HG02610 (cell line): ENCODE measurements at regions not wholly inside any gene's neighbourhood (a gene's known extent, or its start where the extent isn't known, plus 50 kb on each side); places are given as distances from the start of the nearest gene placed in this dataset.
"Not testable (repeated sequence)": the region's sequence is repeated elsewhere in the genome, so short reads cannot be mapped to it uniquely, and the experiment has no call there.

Experiments used
- ATAC-seq: cut with Tn5 transposase; IDR thresholded peaks from one replicate; pipeline ENCODE4 v1.9.1; 2021; ENCODE audit warnings: mild to moderate bottlenecking, moderate library complexity; ENCODE audit not compliant: unreplicated experiment

DNA sequence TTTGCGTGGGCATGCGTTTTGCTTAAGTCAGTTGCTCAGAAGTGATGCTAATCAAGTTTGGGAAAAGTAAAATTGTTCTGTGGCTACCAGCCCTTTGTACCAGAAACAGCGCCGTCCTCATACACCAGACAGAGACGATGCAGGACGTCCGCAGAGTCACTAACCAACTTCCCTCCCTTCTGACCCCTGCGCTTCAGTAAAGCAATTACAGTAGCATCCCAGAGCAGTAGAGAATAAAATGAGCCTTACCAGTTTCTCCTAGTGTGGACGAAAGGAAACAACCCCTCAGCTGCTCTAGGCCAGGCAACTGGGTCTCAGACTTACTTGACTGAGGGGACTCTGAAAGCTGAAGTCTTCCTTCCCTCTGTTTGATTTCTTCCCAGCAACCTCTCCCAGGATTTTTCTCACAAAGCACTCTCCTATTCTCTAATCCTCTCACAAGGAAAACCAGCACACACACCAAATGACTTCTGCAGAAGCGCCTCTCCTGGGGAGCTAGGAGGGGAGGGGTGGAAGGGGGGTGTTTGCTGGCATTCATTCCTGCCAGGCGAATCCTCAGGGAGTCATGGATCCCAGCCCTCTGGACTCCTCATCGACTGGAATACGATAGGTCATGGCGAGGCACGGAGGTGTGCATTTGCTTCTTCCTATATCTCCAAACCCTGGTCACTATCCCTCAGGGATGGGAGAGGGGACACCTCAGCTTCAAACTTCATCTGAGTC is 56.0 kb upstream of the MID1 start:
- no peak for ATAC-seq

DNA sequence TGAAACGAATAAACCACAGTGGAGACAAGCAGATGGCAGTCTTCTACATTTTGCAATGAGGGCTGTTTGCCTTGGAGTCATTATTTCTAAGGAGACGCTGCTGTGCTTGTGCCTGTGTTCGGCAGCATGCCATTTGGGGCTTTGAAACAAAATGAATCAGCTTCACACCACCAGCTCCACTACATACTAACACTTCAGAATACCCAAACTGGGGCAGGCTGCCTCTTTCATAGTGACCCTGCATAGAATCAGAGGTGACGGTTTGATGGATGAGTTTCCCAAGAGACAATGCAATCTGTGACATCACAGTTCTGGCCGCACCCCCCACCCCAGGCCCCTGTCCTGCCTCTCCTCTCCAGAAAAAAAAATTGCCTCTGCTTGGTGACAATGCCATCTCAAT is 57.1 kb upstream of the MID1 start:
- no peak for ATAC-seq

DNA sequence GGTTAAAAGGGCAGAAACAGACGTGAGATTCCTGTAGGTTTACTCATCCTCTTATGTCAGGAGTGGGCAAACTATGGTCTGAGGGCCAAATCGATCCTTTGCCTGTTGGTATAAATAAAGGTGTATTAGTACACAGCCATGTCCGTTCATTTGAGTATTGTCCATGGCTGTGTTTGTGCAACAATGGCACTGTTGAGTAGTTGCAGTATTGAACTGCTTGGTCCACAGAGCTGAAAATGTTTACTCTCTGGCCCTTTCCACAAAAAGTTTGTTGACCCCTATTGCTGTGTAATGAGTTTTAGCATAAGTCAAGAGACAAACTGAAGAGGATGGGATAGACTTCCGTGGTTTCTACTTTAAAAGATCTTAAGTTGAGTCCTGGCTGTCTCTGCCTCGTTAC is 59.0 kb upstream of the MID1 start:
- ATAC-seq: no peak

DNA sequence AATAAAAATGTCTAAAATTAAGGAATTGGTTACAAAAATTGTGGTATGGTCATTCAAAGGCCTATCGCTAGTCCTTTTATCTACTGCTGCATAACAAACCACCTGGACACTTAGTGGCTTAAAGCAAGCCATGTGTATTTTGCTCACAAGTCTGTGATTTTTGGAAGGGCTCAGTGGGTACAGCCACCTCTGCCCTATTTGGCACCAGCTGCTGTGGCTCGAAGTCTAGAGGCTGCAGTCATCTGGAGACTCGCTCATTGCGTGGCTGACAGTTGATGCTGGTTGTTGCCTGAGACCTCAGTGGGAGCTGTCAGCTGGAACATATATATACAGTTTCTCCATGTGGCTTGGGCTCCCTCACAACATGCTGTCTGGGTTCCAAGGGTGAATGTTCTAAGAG is 60.8 kb upstream of the MID1 start:
- no peak for ATAC-seq

DNA sequence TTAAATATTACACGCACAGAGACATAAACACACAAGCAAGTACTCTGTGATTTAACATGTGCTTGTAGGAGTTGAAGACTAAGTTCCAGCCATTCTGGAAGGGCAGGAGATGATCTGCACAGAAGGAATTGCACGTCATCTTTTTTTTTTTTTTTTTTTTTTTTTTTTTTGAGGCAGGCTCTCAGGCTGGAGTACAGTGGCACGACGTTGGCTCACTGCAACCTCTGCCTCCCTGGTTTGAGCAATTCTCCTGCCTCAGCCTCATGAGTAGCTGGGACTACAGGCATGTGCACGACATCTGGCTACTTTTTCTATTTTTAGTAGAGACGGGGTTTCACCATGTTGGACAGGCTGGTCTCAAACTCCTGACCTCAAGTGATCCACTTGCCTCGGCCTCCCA is 63.2 kb upstream of the MID1 start:
- not testable (repeated sequence) for ATAC-seq

DNA sequence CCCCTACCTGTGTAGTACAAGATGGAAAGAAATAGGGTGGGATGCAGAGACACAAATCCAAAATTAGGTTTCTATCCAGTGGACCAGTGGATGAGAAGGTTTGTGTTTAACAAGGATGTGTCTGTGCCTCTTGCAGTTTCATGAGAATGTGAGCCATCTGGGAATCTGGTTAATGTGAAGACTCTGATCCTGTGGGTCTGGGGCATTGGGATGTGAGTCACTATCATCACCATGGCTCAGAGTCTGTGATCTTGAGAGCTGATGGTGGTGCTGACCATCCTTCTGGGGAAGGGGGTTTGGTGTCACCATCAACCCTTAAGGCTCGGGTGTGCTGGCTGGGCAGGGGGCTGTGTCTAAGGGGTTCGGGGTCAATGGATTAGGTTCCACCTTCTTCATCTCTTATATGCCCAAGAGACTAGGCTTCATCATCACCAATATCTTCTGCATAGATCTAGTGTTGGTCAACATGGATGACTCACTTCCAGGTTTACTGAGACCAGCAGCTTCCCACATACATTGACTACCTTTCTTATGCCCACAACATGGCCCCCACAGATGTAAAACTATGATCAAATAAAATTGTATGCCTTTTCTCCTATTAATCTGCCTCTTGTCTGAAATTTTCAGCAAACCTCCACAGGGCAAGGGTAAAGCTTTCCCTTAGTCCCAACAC is 65.7 kb upstream of the MID1 start:
- no peak for ATAC-seq

DNA sequence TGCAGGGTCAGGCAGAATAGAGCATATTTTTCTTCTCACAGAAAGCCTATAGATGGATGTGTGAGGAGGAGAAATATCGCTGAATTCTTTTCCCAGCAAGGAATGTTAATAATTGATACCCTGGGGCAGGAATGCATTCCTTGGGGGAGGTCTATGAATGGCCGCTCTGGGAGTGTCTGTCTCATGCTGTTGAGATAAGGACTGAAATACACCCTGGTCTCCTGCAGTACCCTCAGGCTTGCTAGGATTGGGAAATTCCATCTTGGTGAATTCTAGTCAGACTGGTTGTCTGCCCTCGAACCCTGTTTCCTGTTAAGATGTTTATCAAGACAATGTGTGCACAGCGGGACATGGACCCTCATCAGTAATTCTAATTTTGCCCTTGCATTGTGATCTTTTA is 71.4 kb upstream of the MID1 start:
- not testable (repeated sequence) for ATAC-seq

DNA sequence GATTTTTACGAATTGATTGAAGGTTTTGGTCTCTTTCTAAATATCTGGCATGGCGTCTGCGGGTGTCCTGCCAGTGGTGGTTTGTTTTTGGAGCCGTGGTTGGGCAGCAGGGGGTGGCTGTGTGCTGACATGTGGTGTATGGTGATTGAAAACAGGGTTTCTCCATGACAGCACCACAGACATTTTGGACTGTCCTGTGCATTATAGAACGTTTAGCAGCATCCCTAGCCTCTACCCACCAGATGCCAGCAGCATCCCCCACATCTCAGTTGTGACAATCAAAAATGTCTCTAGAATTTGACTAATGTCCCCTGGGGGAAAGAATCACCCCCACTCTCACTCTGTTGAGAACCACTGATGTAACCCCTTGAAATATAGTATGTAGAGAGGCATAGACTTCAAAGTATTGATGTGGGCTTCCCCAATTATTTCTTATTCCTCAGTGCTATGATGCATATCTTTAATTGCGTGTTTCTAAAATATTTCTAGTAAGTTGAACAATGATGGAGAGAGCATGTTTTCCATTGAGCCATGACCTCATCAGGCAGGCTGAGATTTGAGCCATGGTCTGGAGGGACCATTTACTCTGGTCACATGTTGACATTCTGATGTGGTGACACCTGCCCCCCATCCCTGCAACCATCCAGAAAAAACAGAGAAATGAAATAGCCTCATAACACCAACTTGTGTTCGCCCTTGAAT is 77.4 kb upstream of the MID1 start:
- ATAC-seq: no peak

DNA sequence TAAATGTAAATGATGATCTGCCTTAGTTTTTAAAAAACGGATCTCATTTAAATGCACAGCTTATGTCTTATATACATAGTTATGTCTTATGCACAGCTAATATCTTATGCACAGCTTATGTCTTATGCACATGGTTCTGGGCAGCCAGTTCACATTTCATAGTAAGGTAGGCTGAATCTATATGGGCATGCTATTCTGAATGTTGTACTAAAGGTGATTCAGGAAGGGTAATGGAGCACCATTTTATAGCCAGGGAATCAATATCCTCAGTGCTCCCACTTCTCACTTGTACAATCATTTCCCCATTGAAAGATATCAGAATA is 77.9 kb upstream of the MID1 start:
- ATAC-seq: no peak

DNA sequence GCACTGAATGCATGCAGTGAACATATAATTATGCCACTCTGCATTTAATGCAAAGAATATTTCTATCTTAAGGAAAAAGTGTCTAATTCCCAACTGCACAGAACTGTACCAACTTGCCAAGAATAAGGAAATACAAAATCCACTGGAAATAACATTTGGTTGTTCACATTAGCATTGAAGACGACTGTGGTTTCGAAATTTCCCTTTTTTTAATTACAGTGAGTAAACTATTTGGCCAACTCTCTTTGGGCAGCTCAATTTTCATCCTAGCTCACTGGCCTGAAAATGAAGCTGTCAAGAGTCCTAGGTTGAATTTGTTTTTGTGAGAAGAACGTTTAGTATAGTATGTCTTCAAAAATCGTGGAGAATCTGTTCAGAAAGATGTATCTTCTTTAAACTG is 81.6 kb upstream of the MID1 start:
- no peak for ATAC-seq

DNA sequence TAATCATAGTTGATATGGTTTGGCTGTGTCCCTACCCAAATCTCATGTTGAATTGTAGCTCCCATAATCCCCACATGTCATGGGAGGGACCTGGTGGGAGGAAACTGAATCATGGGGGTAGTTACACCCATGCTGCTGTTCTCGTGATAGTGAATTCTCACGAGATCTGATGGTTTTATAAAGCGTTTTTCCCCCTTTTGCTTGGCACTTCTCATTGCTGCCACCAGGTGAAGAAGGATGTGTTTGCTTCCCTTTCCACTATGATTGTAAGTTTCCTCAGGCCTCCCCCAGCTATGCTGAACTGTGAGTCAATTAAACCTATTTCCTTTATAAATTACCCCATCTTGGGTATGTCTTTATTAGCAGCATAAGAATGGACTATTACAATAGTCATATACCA is 86.0 kb upstream of the MID1 start:
- ATAC-seq: not testable (repeated sequence)

DNA sequence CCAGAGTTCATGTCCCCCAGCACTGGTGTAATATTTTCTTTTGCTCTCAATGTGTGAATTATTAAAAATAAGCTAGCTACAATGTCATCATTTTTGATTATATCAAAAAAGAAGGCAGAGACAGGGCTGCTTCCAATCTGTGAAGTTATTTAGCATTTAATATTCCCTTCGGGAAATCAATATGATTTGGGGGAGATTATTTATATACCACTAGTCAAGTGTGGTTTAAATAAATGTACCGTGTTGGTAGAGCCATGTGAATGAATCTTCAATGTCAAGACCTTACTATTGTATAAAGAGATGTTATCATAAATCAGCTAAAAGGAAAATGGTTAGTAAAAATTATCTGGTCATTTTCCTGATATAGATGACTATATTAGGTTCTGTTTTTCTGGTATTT is 87.4 kb upstream of the MID1 start:
- no peak for ATAC-seq

DNA sequence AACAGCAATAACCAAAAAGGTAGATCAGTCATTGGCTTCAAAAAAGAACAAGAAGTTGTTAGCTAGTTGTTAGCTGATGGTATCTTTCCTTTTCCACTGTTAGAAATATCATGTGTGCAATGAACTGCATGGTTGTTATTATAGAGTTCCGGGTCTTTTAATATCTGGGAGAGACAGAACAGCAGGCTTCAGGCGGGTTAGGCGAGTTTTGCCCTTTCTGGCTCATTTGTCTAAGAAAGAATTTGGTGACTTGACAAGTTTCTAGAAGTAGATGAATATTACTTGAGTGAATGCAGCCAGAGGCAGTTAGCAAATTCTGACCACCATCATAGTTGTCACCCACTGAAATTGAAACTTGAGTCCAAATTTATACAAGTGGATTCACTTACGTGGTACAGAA is 88.9 kb upstream of the MID1 start:
- ATAC-seq: no peak

DNA sequence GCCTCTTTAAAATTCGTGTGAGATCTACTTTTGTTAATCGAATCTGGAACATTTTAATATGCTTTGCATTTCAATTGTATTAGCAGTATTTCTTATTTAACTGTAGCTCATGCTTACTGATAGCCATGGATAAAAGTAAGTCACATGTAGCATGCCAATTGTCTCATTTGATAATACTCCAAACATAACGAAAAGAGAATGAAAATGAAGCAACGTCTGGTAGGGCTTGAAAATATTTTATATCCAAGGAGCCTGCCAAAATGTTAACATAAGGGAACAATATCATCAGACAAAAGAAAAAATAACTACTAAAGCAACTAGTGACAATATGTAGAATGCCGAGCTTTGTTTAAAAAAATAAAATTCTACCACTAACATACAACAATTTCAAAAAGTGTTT is 94.1 kb upstream of the MID1 start:
- no peak for ATAC-seq

DNA sequence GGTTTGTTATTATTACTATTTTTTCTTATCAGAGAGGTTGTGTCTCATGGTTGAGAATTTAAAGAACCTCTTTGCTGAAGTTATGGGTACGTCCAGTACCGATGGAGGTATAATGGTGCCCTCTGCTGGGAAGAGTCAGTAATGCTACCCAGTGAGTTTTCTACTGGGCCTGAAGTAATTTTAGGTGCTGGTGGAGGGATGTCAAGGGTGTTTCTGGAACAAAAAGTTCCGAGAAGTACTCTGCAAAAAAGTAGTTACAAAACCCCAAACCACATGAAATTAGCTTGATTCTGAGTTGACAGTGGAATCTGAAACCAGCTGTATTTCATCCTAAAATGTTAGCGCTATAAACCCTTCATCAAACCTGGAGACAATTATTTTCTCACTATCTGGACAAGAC is 102.5 kb upstream of the MID1 start:
- no peak for ATAC-seq

DNA sequence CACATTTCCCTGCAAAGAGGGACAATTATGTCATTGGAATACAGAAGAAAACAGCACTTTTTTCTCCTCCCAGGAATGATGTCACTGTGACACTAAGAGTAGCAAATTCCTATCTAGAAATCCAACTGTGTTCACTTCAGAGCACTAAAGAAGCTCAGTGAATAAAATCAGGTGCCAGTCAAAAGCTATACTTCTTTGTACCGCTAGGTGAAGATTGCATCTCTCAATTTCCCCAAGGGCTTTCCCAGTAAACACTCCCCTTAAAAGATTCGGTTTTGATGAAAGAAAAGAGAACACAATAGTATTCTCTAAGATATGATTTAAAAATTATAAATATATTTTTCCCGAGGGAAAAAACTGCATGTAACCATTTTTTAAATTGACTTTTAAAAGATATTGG is 104.7 kb upstream of the MID1 start:
- ATAC-seq: no peak

DNA sequence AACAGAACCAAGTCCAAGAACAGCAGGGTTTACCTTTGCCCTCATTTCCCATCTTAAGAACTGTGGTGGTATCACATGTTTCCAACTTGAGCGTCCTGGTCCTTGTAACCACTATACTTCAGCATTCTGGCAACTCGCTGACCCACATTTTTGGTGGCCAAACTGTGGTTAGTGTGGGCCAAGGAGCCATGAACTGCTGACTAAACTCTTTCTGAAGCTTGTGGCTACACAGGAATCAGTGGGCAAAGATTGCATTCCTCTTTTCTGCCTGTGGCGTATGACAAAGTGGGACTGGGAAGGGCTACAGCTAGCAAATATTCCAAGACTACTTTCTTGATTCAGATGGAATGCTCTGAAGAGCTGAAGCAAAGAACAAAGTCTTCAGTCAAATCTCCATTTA is 106.3 kb upstream of the MID1 start:
- no peak for ATAC-seq

DNA sequence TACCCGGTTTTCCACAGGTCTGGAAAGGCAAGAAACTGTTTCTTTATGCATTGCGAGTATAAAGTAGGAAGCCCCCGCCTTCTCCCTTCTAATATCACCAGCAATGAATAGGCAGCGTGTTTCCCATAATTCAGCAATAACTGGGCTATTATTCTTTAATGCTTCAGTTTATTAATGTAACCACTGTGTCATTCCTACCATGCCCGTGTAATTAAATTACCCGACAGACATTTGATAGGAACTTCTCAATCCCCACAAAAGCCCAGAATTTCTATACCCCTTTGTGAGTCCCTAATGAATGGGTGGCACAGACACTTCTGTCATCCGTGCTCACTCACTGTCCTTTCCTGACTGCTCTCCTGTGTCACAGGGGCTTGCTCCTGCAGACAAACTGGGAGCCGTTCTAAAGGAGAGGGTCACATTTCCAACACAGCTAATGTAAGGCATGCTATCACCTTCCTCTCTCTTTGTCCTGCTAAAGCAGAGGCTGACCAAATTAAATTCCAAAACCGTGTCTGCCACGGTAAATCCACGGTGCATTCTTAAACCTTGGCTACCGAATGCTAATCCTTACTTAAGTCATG is 108.5 kb upstream of the MID1 start:
- no peak for ATAC-seq

DNA sequence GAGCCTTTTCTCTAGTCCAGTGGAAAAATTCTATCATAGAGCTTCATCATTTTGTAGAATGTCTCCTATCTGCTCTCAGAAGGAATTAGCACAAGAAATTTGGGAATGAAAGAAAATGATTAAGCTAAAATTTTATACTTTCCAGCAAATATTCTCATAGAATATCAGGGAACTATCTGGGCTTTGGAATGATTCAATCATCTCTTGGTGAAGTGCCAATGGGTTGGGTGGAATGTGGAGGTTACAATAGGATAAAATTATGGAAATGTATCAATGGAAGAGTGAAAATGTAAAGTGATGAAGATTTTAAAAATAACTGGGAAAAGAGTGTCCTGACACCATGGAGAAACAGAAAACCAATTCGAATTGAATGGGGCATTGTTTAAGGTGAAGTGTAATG is 119.0 kb upstream of the MID1 start:
- ATAC-seq: no peak

DNA sequence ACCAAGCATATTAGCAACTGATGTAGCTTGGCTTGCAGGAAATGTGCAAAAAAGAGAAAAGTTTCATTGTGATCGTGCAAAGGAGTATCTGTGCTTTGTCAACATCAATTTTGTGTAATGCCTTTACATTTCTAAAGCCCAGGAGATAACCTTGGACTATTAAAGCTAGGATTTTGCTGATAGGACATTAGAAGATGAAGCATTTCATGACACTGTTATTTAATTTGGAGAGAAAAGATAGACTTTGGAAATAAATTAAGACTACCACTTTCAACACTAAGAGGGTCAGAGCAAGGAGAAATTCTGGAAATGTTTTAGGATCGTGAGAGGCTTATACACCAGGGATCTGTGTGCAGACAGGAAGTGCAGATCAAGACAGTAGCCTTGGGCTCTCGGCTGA is 120.6 kb upstream of the MID1 start:
- ATAC-seq: no peak

DNA sequence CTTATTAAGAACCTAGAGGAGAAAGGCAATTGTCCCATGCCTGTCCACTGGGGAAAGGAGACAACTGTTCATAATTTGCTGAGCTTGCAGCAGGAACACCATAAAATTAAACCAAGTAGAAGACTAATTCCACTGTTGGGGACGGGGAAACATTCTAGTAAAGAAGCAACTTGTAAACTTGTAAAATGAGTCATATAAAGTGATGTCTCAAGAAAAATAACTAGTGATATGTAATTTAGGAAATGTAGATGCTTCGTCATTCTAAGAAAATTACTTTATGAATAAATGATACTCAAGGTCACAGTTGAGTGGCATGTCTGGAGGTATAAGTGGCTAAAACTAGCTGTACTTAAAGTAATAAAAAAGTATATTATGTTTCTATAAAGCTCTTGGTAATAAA is 121.2 kb upstream of the MID1 start:
- no peak for ATAC-seq

DNA sequence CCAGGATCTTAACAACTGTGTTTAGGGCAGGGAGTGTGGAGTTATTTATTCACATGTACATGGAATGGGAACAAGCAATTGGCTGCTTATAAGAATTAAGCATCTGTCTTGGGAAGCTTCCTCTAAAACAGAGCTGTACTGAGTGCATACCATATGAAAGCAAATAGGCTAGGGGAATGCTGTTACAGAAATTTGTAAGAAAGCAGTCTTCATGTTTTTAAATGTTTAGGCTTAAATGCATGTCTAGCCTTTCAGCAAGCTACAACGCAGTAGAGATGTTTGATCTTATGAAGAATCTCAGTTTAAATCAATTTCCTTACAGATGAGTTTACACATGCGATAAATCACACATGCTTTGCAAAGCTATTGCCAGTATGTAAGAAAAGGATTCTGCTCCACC is 123.1 kb upstream of the MID1 start:
- no peak for ATAC-seq
